ENCODE measurements at regions not wholly inside any gene's neighbourhood (a gene's known extent, or its start where the extent isn't known, plus 50 kb on each side); places are given as distances from the start of the nearest gene placed in this dataset.

DNA sequence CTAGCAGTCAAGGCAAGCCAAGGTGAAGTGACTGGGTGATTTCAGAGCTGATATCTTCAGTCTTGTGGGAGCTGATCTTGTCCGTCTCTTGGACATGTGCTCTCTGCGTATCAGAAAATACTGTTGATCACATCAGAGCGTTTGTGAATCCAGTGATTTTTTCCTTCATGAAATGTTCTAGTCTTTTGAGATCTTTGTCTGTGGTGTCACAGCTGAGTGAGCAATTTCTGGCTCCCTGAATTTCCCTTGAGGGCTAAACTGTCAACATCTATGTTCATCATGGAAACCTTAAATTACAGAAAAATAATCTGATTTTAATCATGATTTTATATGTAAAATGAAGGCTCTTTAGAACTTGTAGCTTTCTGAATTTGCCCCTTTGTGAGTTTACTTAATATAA, 432.0 kb downstream of the CCDC85A start:
- DNase-seq (ENCODE audit: low spot score), result no peak

- no peak for DNase-seq (ENCODE audit: low spot score)
Measured at GRCh38 chr2:56624181-56624580, 440.4 kb downstream of the CCDC85A start.

- DNase-seq (ENCODE audit: low spot score), result no peak
Measured at GRCh38 chr2:56626927-56627326, 443.1 kb downstream of the CCDC85A start.

GRCh38 chr2:56630286-56630685, 446.5 kb downstream of the CCDC85A start:
- DNase-seq (ENCODE audit: low spot score), result no peak

DNA sequence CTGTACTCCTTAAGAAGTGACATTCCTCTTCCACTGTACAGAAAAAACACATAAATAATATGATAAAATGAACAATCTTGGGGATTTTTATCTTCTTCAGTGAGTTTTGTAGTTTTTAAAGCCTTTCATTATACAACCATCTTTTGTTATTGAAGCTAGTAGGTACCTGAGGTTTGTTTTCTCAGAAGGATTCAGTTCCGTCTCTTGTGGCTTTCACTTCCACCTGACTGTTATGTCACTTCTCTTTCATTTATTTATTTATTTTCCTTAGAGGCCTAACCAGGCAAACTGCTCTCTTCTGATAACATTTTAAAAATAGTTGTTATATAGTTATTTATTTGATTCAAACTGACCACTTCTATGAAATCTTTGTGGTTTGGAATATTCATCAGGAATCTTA, 464.2 kb downstream of the CCDC85A start:
- DNase-seq (ENCODE audit: low spot score), result no peak

- no peak for DNase-seq (ENCODE audit: low spot score)
Measured at GRCh38 chr2:56648802-56649201, 465.0 kb downstream of the CCDC85A start.

GRCh38 chr2:56654936-56655335, 471.1 kb downstream of the CCDC85A start:
- no peak for DNase-seq (ENCODE audit: low spot score)

DNA sequence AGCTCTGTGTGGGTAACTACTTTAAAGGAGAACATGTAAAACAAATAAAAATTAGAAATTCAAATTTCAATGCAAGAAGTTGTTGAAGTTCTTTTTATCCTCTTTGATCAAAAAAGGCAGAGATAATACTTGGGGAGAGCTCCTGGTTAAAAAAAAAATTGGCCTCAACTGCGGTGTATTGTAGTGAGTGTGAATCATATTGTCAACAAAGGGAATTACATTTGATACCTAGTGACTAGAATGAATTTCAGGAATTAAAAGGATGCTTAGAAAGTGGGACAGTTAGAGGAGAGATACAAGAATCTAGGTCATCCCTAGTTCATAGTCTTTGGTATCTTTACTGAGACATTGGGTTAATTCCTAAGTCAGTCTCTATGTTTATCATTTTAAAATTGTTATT, 473.0 kb downstream of the CCDC85A start:
- no peak for DNase-seq (ENCODE audit: low spot score)

- no peak for DNase-seq (ENCODE audit: low spot score)
Measured at GRCh38 chr2:56666777-56667176, 483.0 kb downstream of the CCDC85A start.

GRCh38 chr2:56671973-56672569, 488.3 kb downstream of the CCDC85A start:
- DNase-seq (ENCODE audit: low spot score), result no peak

DNA sequence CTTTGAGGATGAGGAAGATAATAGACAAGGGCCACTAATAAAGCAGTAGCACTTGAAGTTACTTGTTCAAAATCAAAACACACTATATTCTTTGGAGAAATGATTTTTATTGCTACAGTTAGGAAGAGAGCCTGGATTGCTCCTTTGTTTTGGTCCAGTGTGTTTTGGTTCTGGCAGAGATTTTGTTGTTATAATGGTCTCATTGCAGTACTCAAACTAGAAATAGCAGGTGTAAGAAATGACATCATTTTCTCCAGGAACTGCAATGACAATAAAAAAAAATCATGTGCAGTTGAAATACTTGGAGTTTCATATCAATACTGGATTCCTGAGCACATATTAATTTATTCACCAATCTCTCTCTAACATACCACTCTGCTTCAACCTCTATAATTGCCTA, 490.3 kb downstream of the CCDC85A start:
- DNase-seq (ENCODE audit: low spot score), result no peak

DNA sequence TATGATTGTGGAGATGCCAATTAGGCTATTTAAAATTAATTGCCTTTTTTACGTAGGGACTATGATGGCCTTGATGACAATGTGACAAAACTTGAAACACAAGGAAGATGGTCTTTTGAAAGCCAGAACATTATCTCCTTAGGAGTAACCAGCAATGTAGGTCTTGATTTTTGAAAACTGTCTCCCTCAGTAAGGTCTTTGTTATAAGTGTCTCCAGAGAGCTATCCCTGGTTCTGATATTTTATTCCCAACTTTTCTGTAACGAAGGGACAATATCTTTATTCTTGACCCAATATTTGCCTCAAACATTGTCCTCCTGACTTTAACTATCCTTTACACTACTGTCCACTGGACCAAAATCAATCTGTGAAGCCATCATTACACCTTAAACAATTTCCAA, 493.2 kb downstream of the CCDC85A start:
- no peak for DNase-seq (ENCODE audit: low spot score)

DNA sequence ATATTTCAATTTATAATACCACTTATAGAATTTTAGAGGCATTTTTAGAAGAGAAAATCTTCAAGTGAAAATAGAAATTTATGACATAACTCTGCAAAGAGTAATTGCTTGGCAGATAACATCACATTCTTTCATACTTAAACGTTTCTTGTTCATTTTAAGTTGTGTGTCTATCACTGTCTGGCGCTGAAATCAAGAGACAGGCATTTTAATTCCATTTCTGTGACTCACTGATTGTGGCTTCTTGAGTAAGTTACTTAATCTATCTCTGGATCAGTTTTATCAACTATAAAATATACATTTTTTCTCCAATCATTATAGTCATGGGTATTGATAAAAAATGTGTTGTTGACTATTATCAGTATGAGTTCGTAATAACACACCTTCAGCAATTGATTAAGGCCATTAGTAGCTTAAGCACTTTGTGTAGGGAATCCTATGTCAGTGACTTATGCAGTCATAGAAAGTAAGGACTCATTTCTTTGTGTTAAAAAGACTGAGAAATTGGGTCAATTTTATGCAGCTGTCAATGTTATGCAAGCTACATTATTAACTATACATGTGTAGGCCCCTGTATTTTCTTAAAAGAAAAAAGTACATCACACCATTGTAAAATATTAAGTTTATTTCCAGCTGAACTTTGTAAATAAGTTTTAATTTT, 497.3 kb downstream of the CCDC85A start:
- no peak for DNase-seq (ENCODE audit: low spot score)

DNA sequence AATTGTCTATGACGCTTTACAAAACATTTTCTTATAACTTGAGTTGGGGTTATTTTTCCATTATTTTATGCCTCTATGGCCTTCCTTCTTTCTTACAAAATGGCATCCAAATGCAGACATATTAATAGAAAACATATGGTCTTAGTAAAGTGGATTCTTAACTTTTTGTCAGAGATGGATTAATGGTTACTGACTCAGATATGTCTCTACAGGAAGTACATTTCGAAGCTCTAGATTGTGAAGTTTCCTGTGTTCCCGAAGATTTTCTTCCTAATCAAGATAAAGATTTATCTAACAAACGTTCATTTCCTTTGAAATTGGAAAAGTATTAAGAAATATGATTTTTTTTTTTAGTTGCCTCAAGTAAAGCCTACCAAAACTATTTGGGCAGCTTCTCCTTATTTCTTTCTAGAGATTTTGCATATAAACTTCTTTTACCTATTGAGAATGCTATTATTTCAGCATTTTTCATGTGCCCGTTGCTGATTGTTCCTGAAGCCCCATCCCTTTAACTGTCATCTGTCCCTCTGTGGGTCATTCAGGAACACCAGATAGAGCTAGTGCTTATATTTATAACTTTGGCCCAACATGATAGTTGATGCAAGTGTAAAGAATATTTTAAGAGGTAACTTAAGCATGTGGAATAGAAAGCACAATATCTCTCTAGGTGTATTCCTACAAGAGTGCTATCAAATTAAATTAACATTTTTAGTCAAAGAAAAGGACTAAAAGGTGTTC, 498.0 kb downstream of the CCDC85A start:
- no peak for DNase-seq (ENCODE audit: low spot score)

GRCh38 chr2:56682397-56682760, 498.6 kb downstream of the CCDC85A start:
- no peak for DNase-seq (ENCODE audit: low spot score)

GRCh38 chr2:56684327-56684726, 500.5 kb downstream of the CCDC85A start:
- no peak for DNase-seq (ENCODE audit: low spot score)

GRCh38 chr2:56685205-56685604, 501.4 kb downstream of the CCDC85A start:
- no peak for DNase-seq (ENCODE audit: low spot score)

GRCh38 chr2:56687169-56687568, 503.4 kb downstream of the CCDC85A start:
- no peak for DNase-seq (ENCODE audit: low spot score)

GRCh38 chr2:56688661-56689060, 504.9 kb downstream of the CCDC85A start:
- DNase-seq (ENCODE audit: low spot score), result no peak

DNA sequence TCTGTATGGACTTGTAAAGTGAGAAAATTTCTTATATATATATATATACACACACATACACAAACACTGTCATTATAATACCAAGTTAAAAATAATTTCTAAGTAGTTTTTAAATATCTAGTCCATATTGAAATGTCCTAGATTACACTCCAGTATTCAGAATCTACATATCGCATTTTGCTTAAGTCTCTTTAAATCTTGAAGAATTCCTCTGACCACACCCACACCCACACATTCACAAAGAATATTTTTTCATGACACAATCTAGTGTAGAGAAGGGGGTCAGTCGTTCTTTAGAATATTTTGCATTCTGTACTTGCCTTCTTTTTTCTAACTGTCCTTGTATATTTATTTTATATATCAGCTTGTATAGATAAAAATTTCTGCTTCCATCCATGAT, 509.7 kb downstream of the CCDC85A start:
- no peak for DNase-seq (ENCODE audit: low spot score)

GRCh38 chr2:56703001-56703400, 519.2 kb downstream of the CCDC85A start:
- DNase-seq (ENCODE audit: low spot score), result no peak

DNA sequence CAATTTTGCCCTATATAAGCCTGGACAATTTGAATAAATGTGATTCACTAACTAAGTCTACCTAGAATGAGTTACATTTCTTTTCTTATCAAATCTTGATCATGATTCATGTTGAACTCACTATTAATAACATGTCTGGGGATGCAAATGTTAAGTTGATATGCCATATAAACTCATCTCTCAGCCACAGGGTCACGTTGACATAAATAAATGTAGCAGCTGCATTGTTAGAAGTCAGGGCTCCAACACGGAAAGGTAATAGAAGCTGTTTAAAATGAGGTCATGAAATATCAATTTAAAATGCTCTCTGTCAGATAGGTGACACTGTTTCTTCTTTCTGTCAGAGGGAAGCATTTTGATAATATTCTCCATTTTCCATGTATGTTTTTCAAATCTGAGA, 521.9 kb downstream of the CCDC85A start:
- no peak for DNase-seq (ENCODE audit: low spot score)

GRCh38 chr2:56707218-56707617, 523.4 kb downstream of the CCDC85A start:
- DNase-seq (ENCODE audit: low spot score), result no peak

DNA sequence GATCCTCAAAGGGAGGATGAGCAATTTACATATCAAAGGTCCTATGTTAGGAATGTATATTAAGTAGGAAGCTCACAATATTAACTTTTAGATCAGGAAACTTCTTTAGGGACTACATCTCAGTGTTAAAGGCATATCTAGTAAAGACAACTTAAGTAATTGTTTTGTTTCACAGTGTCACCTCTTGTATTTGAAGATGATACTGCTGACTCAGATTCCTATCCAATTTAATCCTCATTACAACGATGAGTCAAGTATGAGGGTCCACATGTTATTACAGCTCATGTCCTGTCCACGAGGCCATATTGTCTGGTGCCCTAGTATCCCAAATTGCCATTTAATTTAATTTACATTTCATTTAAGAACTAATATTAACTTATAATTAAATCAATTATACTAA, 523.9 kb downstream of the CCDC85A start:
- no peak for DNase-seq (ENCODE audit: low spot score)

Measured in LoVo (cell line).